Nephron (organoid): ENCODE measurements at regions not wholly inside any gene's neighbourhood (a gene's known extent, or its start where the extent isn't known, plus 50 kb on each side); places are given as distances from the start of the nearest gene placed in this dataset.

ENCODE experiments used
- H3K27ac Mint-ChIP-seq, 3 experiments: 2 replicates each; pipeline ENCODE4 v1.8.0; 2020; ENCODE audit warnings: mixed read lengths in 3 of 3, mild to moderate bottlenecking in 2 of 3, moderate library complexity in 1 of 3
- H3K27me3 Mint-ChIP-seq: 2 replicates; pipeline ENCODE4 v1.8.0; 2021; ENCODE audit warnings: low read depth, mild to moderate bottlenecking, moderate library complexity, mixed read lengths
- H3K36me3 Mint-ChIP-seq: 2 replicates; pipeline ENCODE4 v1.8.0; 2020; ENCODE audit warnings: low read depth, mixed read lengths
- H3K4me1 Mint-ChIP-seq: 2 replicates; pipeline ENCODE4 v1.8.0; 2020; ENCODE audit warnings: mixed read lengths
- H3K4me3 Mint-ChIP-seq, 3 experiments: 2 replicates each; pipeline ENCODE4 v1.8.0; 2020; ENCODE audit warnings: mild to moderate bottlenecking in 3 of 3, mixed read lengths in 3 of 3, moderate library complexity in 2 of 3
- H3K9me3 Mint-ChIP-seq: 2 replicates; pipeline ENCODE4 v1.8.0; 2020; ENCODE audit warnings: mixed read lengths
- CTCF ChIP-seq, 3 experiments: fragments of 200-600 bp; sonication (generic); IDR thresholded peaks; one replicate each; pipeline ENCODE4 v1.5.0; 2021; ENCODE audit warnings: antibody characterized with exemption in 3 of 3; ENCODE audit not compliant: unreplicated experiment in 3 of 3

GRCh38 chr2:40037303-40037702, 258.2 kb upstream of the THUMPD2 start:
- Mint-ChIP-seq H3K27ac (no peak overlapping the region), H3K4me3 (no peak overlapping the region), H3K36me3 (no peaks in the 10 kb centered on the region), H3K9me3 (peaks cover 8% of the 10 kb centered on the region), H3K4me1 (peaks cover 11% of the 10 kb centered on the region), H3K27me3 (peaks cover 1% of the 10 kb centered on the region)
- no peak for TF ChIP-seq CTCF (IDR thresholded peaks at IDR 0.05; ENCODE audit: unreplicated experiment in 3 of 3)

- no peaks in the 10 kb centered on the region for H3K36me3 Mint-ChIP-seq
- H3K9me3 Mint-ChIP-seq, result peaks cover 8% of the 10 kb centered on the region
- no peak overlapping the region for H3K4me3 Mint-ChIP-seq
- peaks cover under 1% of the 10 kb centered on the region for H3K4me1 Mint-ChIP-seq
- no peaks in the 10 kb centered on the region for H3K27me3 Mint-ChIP-seq
- H3K27ac Mint-ChIP-seq, result no peak overlapping the region
- TF ChIP-seq CTCF (IDR thresholded peaks at IDR 0.05; ENCODE audit: unreplicated experiment in 3 of 3), result no peak
Measured at GRCh38 chr2:40036241-40036640, 257.2 kb upstream of the THUMPD2 start.

- H3K4me1 Mint-ChIP-seq, result no peaks in the 10 kb centered on the region
- no peak overlapping the region for H3K27ac Mint-ChIP-seq
- H3K36me3 Mint-ChIP-seq, result no peaks in the 10 kb centered on the region
- no peak overlapping the region for H3K4me3 Mint-ChIP-seq
- no peaks in the 10 kb centered on the region for H3K27me3 Mint-ChIP-seq
- peaks cover 11% of the 10 kb centered on the region for H3K9me3 Mint-ChIP-seq
- TF ChIP-seq CTCF (IDR thresholded peaks at IDR 0.05; ENCODE audit: unreplicated experiment in 3 of 3), result no peak
Measured at GRCh38 chr2:40034801-40035200, 255.7 kb upstream of the THUMPD2 start.

- Mint-ChIP-seq H3K9me3 (peaks cover 11% of the 10 kb centered on the region), H3K36me3 (no peaks in the 10 kb centered on the region), H3K27me3 (no peaks in the 10 kb centered on the region), H3K4me1 (no peaks in the 10 kb centered on the region), H3K4me3 (no peak overlapping the region), H3K27ac (no peak overlapping the region)
- no peak for TF ChIP-seq CTCF (IDR thresholded peaks at IDR 0.05; ENCODE audit: unreplicated experiment in 3 of 3)
Measured at GRCh38 chr2:40034198-40034597, 255.1 kb upstream of the THUMPD2 start.

- no peaks in the 10 kb centered on the region for H3K4me1 Mint-ChIP-seq
- H3K27ac Mint-ChIP-seq, result no peak overlapping the region
- H3K27me3 Mint-ChIP-seq, result no peaks in the 10 kb centered on the region
- no peak for TF ChIP-seq CTCF (IDR thresholded peaks at IDR 0.05; ENCODE audit: unreplicated experiment in 3 of 3)
- H3K4me3 Mint-ChIP-seq, result no peak overlapping the region
- no peaks in the 10 kb centered on the region for H3K36me3 Mint-ChIP-seq
- H3K9me3 Mint-ChIP-seq, result peaks cover 11% of the 10 kb centered on the region
Measured at GRCh38 chr2:40033781-40034180, 254.7 kb upstream of the THUMPD2 start.

- H3K9me3 Mint-ChIP-seq, result peaks cover 11% of the 10 kb centered on the region
- H3K4me1 Mint-ChIP-seq, result no peaks in the 10 kb centered on the region
- no peaks in the 10 kb centered on the region for H3K36me3 Mint-ChIP-seq
- H3K27me3 Mint-ChIP-seq, result no peaks in the 10 kb centered on the region
- no peak overlapping the region for H3K27ac Mint-ChIP-seq
- no peak overlapping the region for H3K4me3 Mint-ChIP-seq
- no peak for TF ChIP-seq CTCF (IDR thresholded peaks at IDR 0.05; ENCODE audit: unreplicated experiment in 3 of 3)
Measured at GRCh38 chr2:40032650-40033319, 253.7 kb upstream of the THUMPD2 start.
